Gastrocnemius medialis (tissue), 4 donors: ENCODE measurements at regions not wholly inside any gene's neighbourhood (a gene's known extent, or its start where the extent isn't known, plus 50 kb on each side); places are given as distances from the start of the nearest gene placed in this dataset.

Experiments used
- POLR2A ChIP-seq, 2 donors: fragments of 450-650 bp; IDR thresholded peaks; one replicate each; pipeline ENCODE4 v1.6.1; 2017; ENCODE audit warnings: antibody characterized with exemption in 2 of 2, mild to moderate bottlenecking in 2 of 2, moderate library complexity in 2 of 2
- TF ChIP-seq, protein P1 (sequence below), 5 experiments: fragments of 450-650 bp in 3 of 5; fragments of 200-600 bp in 2 of 5; sonication (generic) in 2 of 5; IDR thresholded peaks in 4 of 5; conservative IDR thresholded peaks in 1 of 5; 1 replicate in 4 of 5; 2 replicates in 1 of 5; pipeline ENCODE4 v1.5.1; 2016 to 2019; ENCODE audit warnings: antibody characterized with exemption in 5 of 5, mild to moderate bottlenecking in 3 of 5, moderate library complexity in 3 of 5

DNA sequence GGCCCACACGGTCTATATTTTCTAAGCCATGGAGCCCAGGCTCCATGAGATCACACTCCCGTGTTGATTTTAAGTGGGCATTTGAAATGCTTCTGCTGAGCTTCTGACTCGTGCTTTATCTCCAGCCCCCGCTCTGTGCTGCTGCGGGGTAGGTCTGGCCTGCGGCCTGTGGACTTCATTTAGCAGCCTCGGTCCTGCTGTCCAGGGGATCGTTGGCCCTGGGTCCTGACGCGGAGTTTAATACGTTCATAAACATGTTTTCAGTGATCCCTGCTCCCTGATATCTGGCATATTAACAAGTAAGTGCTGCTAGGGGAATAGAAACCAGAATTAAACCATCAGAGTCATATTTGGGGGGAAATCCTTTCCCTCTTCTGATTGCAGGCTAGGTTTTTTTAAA is 540.3 kb upstream of the MGMT start:
- TF ChIP-seq, protein P1, sequence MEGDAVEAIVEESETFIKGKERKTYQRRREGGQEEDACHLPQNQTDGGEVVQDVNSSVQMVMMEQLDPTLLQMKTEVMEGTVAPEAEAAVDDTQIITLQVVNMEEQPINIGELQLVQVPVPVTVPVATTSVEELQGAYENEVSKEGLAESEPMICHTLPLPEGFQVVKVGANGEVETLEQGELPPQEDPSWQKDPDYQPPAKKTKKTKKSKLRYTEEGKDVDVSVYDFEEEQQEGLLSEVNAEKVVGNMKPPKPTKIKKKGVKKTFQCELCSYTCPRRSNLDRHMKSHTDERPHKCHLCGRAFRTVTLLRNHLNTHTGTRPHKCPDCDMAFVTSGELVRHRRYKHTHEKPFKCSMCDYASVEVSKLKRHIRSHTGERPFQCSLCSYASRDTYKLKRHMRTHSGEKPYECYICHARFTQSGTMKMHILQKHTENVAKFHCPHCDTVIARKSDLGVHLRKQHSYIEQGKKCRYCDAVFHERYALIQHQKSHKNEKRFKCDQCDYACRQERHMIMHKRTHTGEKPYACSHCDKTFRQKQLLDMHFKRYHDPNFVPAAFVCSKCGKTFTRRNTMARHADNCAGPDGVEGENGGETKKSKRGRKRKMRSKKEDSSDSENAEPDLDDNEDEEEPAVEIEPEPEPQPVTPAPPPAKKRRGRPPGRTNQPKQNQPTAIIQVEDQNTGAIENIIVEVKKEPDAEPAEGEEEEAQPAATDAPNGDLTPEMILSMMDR (IDR thresholded peaks at IDR 0.05 in 4 of 5, conservative IDR thresholded peaks at IDR 0.05 in 1 of 5): no peak
- no peak for TF ChIP-seq POLR2A (IDR thresholded peaks at IDR 0.05)
